ENCODE measurements at regions not wholly inside any gene's neighbourhood (a gene's known extent, or its start where the extent isn't known, plus 50 kb on each side); places are given as distances from the start of the nearest gene placed in this dataset.
A peak's percentile ranks its signal among the peaks of the same experiment; 100 is the strongest.

- DNase-seq (ENCODE audit: insufficient read length), result no peak
- no peak for FAIRE-seq
- no peak for TF ChIP-seq TAF1 (IDR thresholded peaks at IDR 0.05; ENCODE audit: borderline replicate concordance, low read depth, low read length)
- no peak for TF ChIP-seq POLR2A (IDR thresholded peaks at IDR 0.05; ENCODE audit: low read depth, low read length)
- TF ChIP-seq POLR2AphosphoS5 (IDR thresholded peaks at IDR 0.05; ENCODE audit: low read depth, low read length), result no peak
These were observed 59.6 kb upstream of the GRAMD2B start for GRCh38 chr5:126363658-126364057.

GRCh38 chr5:126364206-126364902, 58.9 kb upstream of the GRAMD2B start:
- no peak for FAIRE-seq

GRCh38 chr5:126365446-126366198, 57.6 kb upstream of the GRAMD2B start:
- DNase-seq (ENCODE audit: insufficient read length) (no peak), FAIRE-seq (no peak)
- TF ChIP-seq TAF1 (IDR thresholded peaks at IDR 0.05; ENCODE audit: borderline replicate concordance, low read depth, low read length), result no peak
- TF ChIP-seq POLR2AphosphoS5 (IDR thresholded peaks at IDR 0.05; ENCODE audit: low read depth, low read length), result no peak

More at GRCh38 chr5:126364206-126364902, 58.9 kb upstream of the GRAMD2B start:
- DNase-seq (ENCODE audit: insufficient read length), result no peak
- no peak for TF ChIP-seq TAF1 (IDR thresholded peaks at IDR 0.05; ENCODE audit: borderline replicate concordance, low read depth, low read length)
- TF ChIP-seq POLR2AphosphoS5 (IDR thresholded peaks at IDR 0.05; ENCODE audit: low read depth, low read length), result no peak
- TF ChIP-seq POLR2A (IDR thresholded peaks at IDR 0.05; ENCODE audit: low read depth, low read length), result no peak

- FAIRE-seq (no peak), DNase-seq (ENCODE audit: insufficient read length) (no peak)
These were observed 57.0 kb upstream of the GRAMD2B start for GRCh38 chr5:126366199-126366560.

DNA sequence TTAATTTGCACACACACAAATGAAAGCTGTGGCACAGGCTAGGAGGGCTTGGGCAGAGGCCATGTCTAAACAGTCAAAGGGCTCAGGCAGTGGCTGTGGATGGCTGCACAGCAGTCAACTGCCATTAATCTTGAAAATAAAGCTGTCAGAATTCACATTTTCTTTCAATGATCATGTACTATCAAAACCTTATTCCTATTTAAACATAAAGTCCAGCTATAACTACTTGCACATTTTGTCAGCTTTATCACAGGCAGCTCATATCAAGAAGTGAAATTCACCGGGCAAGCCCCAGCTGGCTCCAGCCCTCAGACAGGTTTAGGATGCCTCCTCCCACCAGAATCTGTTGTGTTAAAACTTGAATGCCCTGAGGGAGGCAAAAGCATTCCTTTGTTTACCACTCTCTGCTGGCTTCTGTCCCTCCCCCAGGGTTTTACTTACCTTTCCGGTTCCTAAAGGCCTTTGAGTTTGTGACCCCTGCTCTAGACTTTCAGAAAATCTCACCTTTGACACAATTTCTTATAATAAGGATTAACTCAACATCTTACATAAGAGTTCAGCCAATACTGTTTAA, 54.9 kb upstream of the GRAMD2B start:
- no peak for TF ChIP-seq POLR2AphosphoS5 (IDR thresholded peaks at IDR 0.05; ENCODE audit: low read depth, low read length)
- no peak for TF ChIP-seq TAF1 (IDR thresholded peaks at IDR 0.05; ENCODE audit: borderline replicate concordance, low read depth, low read length)
- no peak for TF ChIP-seq POLR2A (IDR thresholded peaks at IDR 0.05; ENCODE audit: low read depth, low read length)
- DNase-seq (ENCODE audit: insufficient read length), result no peak
- FAIRE-seq, result no peak

More at GRCh38 chr5:126366199-126366560, 57.0 kb upstream of the GRAMD2B start:
- TF ChIP-seq TAF1 (IDR thresholded peaks at IDR 0.05; ENCODE audit: borderline replicate concordance, low read depth, low read length), result no peak
- no peak for TF ChIP-seq POLR2AphosphoS5 (IDR thresholded peaks at IDR 0.05; ENCODE audit: low read depth, low read length)
- no peak for TF ChIP-seq POLR2A (IDR thresholded peaks at IDR 0.05; ENCODE audit: low read depth, low read length)

DNA sequence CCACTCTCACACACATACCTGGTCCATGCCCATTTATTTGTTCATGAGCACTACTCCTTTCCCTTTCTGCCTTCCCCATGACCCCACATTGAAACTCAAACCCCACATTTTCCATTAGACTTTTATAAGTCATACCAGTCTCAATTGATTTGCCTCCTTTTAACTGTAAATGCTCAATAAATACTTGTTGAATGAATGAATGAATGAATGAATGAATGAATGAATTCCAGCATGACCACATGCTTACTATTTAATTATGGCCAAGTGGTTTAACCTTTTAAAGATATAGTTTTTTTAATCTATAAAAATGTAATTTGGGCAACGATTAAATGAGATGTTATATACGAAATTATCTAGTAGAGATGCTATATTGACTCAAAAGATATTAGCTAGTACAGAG, 54.1 kb upstream of the GRAMD2B start:
- FAIRE-seq (no peak), DNase-seq (ENCODE audit: insufficient read length) (no peak)
- TF ChIP-seq POLR2A (IDR thresholded peaks at IDR 0.05; ENCODE audit: low read depth, low read length) (no peak), TAF1 (IDR thresholded peaks at IDR 0.05; ENCODE audit: borderline replicate concordance, low read depth, low read length) (no peak), POLR2AphosphoS5 (IDR thresholded peaks at IDR 0.05; ENCODE audit: low read depth, low read length) (no peak)

DNA sequence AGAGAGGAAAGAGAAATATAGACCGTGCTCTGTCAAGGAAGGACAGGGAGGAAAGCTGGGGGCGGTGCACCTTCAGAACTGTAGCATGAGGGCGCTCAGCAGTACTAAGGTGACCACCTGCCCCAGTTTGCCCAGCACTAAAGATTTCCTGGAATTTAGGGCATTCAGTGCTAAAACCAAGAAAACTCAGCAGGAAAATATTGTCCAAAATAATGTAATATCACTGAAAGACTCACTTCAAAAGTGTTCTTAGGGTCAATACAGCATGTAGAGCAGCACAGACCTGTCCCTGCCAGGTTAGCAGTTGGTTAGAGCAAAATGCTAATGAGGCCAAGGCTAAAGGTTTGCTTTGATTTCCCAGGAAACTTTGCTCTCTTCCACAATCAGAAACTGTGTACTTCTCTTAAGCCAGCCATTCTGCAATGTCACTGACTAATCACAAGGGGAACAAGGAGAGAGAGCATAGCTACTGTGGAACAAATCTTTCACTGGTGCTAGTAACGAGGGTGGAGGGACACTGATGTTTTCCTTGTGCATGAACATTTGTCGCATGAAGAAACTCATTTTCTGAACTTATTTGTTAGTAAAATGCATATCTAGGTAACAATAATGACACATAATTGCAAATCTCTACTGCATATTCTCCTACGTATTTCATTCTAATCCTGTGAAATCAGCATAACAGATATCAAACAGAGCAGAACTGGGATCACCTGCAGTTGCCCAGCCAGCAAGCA, 53.0 kb upstream of the GRAMD2B start:
- TF ChIP-seq POLR2A (IDR thresholded peaks at IDR 0.05; ENCODE audit: low read depth, low read length) (no peak), TAF1 (IDR thresholded peaks at IDR 0.05; ENCODE audit: borderline replicate concordance, low read depth, low read length) (no peak), POLR2AphosphoS5 (IDR thresholded peaks at IDR 0.05; ENCODE audit: low read depth, low read length) (no peak)
- no peak for DNase-seq (ENCODE audit: insufficient read length)
- no peak for FAIRE-seq

- TF ChIP-seq POLR2AphosphoS5 (IDR thresholded peaks at IDR 0.05; ENCODE audit: low read depth, low read length) (no peak), TAF1 (IDR thresholded peaks at IDR 0.05; ENCODE audit: borderline replicate concordance, low read depth, low read length) (no peak), POLR2A (IDR thresholded peaks at IDR 0.05; ENCODE audit: low read depth, low read length) (no peak)
- DNase-seq (ENCODE audit: insufficient read length), result no peak
- FAIRE-seq, result peak; percentile 5
These were observed 52.2 kb upstream of the GRAMD2B start for GRCh38 chr5:126370796-126371718.

GRCh38 chr5:126373375-126374108, 49.7 kb upstream of the GRAMD2B start:
- TF ChIP-seq POLR2A (IDR thresholded peaks at IDR 0.05; ENCODE audit: low read depth, low read length), result no peak
- TF ChIP-seq POLR2AphosphoS5 (IDR thresholded peaks at IDR 0.05; ENCODE audit: low read depth, low read length), result no peak
- no peak for TF ChIP-seq TAF1 (IDR thresholded peaks at IDR 0.05; ENCODE audit: borderline replicate concordance, low read depth, low read length)
- FAIRE-seq, result no peak
- no peak for DNase-seq (ENCODE audit: insufficient read length)

All from GM12892 (cell line).